ENCODE measurements at regions not wholly inside any gene's neighbourhood (a gene's known extent, or its start where the extent isn't known, plus 50 kb on each side); places are given as distances from the start of the nearest gene placed in this dataset.
"Not testable (repeated sequence)": the region's sequence is repeated elsewhere in the genome, so short reads cannot be mapped to it uniquely, and the experiment has no call there.

GRCh38 chr4:78660559-78660958, 109.0 kb downstream of the ANXA3 start:
- Histone ChIP-seq H3K27ac (ENCODE audit: low read length) (no peak overlapping the region), H3K36me3 (ENCODE audit: insufficient read depth, low read depth, low read length) (no peaks in the 10 kb centered on the region), H3K27me3 (ENCODE audit: insufficient read depth, low read length) (no peaks in the 10 kb centered on the region), H3K9me3 (ENCODE audit: insufficient read depth, low read depth, low read length) (no peaks in the 10 kb centered on the region), H3K9ac (ENCODE audit: low read depth, low read length) (no peak overlapping the region), H3K4me1 (ENCODE audit: insufficient read depth, low read length) (peaks cover 14% of the 10 kb centered on the region), H3K4me3 (ENCODE audit: low read length) (no peak overlapping the region)

GRCh38 chr4:78661086-78661690, 109.6 kb downstream of the ANXA3 start:
- no peak overlapping the region for H3K9ac ChIP-seq (ENCODE audit: low read depth, low read length)
- no peak overlapping the region for H3K27ac ChIP-seq (ENCODE audit: low read length)
- peaks cover 14% of the 10 kb centered on the region for H3K4me1 ChIP-seq (ENCODE audit: insufficient read depth, low read length)
- H3K36me3 ChIP-seq (ENCODE audit: insufficient read depth, low read depth, low read length) = no peaks in the 10 kb centered on the region
- H3K4me3 ChIP-seq (ENCODE audit: low read length) = no peak overlapping the region
- no peaks in the 10 kb centered on the region for H3K9me3 ChIP-seq (ENCODE audit: insufficient read depth, low read depth, low read length)
- no peaks in the 10 kb centered on the region for H3K27me3 ChIP-seq (ENCODE audit: insufficient read depth, low read length)

- H3K36me3 ChIP-seq (ENCODE audit: insufficient read depth, low read depth, low read length) = no peaks in the 10 kb centered on the region
- no peak overlapping the region for H3K27ac ChIP-seq (ENCODE audit: low read length)
- no peaks in the 10 kb centered on the region for H3K9me3 ChIP-seq (ENCODE audit: insufficient read depth, low read depth, low read length)
- H3K4me3 ChIP-seq (ENCODE audit: low read length) = no peak overlapping the region
- peaks cover 14% of the 10 kb centered on the region for H3K4me1 ChIP-seq (ENCODE audit: insufficient read depth, low read length)
- H3K27me3 ChIP-seq (ENCODE audit: insufficient read depth, low read length) = no peaks in the 10 kb centered on the region
- H3K9ac ChIP-seq (ENCODE audit: low read depth, low read length) = no peak overlapping the region
These were observed 110.5 kb downstream of the ANXA3 start for GRCh38 chr4:78661921-78662521.

GRCh38 chr4:78662658-78663057, 111.1 kb downstream of the ANXA3 start:
- Histone ChIP-seq H3K36me3 (ENCODE audit: insufficient read depth, low read depth, low read length) (no peaks in the 10 kb centered on the region), H3K27me3 (ENCODE audit: insufficient read depth, low read length) (no peaks in the 10 kb centered on the region), H3K9ac (ENCODE audit: low read depth, low read length) (no peak overlapping the region), H3K9me3 (ENCODE audit: insufficient read depth, low read depth, low read length) (no peaks in the 10 kb centered on the region), H3K4me3 (ENCODE audit: low read length) (no peak overlapping the region), H3K4me1 (ENCODE audit: insufficient read depth, low read length) (peaks cover 14% of the 10 kb centered on the region), H3K27ac (ENCODE audit: low read length) (no peak overlapping the region)

- H3K27ac ChIP-seq (ENCODE audit: low read length); H3K9ac ChIP-seq (ENCODE audit: low read depth, low read length); H3K4me3 ChIP-seq (ENCODE audit: low read length); H3K9me3 ChIP-seq (ENCODE audit: insufficient read depth, low read depth, low read length); H3K27me3 ChIP-seq (ENCODE audit: insufficient read depth, low read length); H3K36me3 ChIP-seq (ENCODE audit: insufficient read depth, low read depth, low read length): not testable (repeated sequence)
- peaks cover 15% of the 10 kb centered on the region for H3K4me1 ChIP-seq (ENCODE audit: insufficient read depth, low read length)
These were observed 111.9 kb upstream of the BMP2K start for GRCh38 chr4:78664296-78664695.

DNA sequence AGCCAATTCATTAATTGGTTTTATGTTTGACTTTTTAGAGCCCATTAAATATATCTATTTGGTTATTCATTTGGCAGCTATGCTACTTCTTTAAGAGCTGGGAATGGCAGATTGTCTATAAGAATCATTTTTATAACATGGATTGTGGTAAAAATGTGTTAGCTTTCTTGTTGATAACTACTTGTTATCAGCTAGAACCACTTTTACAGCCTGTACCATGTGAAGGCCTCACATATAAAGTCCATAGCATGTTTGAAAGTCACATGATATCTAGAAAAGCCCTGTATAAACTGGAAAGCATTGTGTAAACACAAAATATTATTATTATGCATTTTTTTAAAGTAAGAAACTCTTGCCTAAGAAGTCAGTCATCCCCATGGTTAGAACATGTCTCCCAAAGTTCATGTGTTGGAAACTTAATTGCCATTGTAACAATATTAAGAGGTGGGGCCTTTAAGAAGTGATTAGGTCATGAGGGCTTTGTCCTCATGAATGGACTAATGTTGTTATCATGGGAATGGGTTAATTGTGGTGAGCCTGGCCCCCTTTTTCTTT, 110.9 kb upstream of the BMP2K start:
- H3K4me1 ChIP-seq (ENCODE audit: insufficient read depth, low read length) = peaks cover 18% of the 10 kb centered on the region
- no peak overlapping the region for H3K27ac ChIP-seq (ENCODE audit: low read length)
- no peak overlapping the region for H3K9ac ChIP-seq (ENCODE audit: low read depth, low read length)
- no peaks in the 10 kb centered on the region for H3K36me3 ChIP-seq (ENCODE audit: insufficient read depth, low read depth, low read length)
- H3K27me3 ChIP-seq (ENCODE audit: insufficient read depth, low read length) = no peaks in the 10 kb centered on the region
- no peaks in the 10 kb centered on the region for H3K9me3 ChIP-seq (ENCODE audit: insufficient read depth, low read depth, low read length)
- H3K4me3 ChIP-seq (ENCODE audit: low read length) = no peak overlapping the region

- Histone ChIP-seq H3K9ac (ENCODE audit: low read depth, low read length) (no peak overlapping the region), H3K9me3 (ENCODE audit: insufficient read depth, low read depth, low read length) (no peaks in the 10 kb centered on the region), H3K4me3 (ENCODE audit: low read length) (no peak overlapping the region), H3K4me1 (ENCODE audit: insufficient read depth, low read length) (peaks cover 14% of the 10 kb centered on the region), H3K27ac (ENCODE audit: low read length) (no peak overlapping the region), H3K27me3 (ENCODE audit: insufficient read depth, low read length) (no peaks in the 10 kb centered on the region), H3K36me3 (ENCODE audit: insufficient read depth, low read depth, low read length) (no peaks in the 10 kb centered on the region)
These were observed 109.3 kb upstream of the BMP2K start for GRCh38 chr4:78666830-78667258.

DNA sequence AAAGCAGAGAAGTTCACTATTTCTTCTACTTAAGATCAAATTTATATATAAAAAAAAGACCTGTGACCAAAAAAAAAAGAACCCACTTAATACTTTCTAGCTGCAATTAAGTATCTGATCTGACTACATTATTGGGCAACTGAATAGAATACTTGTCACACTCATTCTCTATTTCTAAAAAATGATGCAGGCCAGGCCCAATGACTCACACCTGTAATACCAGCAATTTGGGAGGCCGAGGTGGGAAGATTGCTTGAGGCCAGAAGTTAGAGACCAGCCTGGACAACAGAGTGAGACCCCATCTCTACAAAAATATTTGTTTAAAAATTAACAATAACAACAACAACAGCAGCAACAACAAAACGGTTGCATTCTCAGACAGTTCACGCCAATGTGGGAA, 108.8 kb upstream of the BMP2K start:
- Histone ChIP-seq H3K9me3 (ENCODE audit: insufficient read depth, low read depth, low read length) (no peaks in the 10 kb centered on the region), H3K4me1 (ENCODE audit: insufficient read depth, low read length) (peaks cover 10% of the 10 kb centered on the region; the same call in 1 of the 2 replicates), H3K36me3 (ENCODE audit: insufficient read depth, low read depth, low read length) (no peaks in the 10 kb centered on the region), H3K9ac (ENCODE audit: low read depth, low read length) (no peak overlapping the region), H3K27ac (ENCODE audit: low read length) (no peak overlapping the region), H3K4me3 (ENCODE audit: low read length) (no peak overlapping the region), H3K27me3 (ENCODE audit: insufficient read depth, low read length) (no peaks in the 10 kb centered on the region)

DNA sequence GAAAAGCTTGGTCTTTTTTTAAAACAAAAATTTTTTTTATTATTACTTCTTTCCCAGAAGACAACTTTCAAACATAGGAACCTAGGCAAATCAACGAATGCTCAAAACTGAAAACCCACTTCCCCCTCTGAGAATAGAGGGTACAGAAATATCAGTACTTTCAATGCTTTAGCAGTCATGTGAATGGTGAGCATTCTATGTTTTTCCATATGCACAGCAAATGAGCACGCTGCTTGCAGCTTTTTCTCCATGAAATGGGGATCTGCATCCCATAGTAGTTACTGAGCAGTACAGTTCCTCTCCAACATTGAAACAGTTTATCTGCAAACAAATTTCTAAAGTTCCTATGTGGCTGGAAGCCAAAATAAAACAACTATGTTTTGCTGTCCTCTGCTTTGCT, 108.4 kb upstream of the BMP2K start:
- Histone ChIP-seq H3K9ac (ENCODE audit: low read depth, low read length) (no peak overlapping the region), H3K4me1 (ENCODE audit: insufficient read depth, low read length) (0 out of 2 replicates have a peak, but pooled peaks cover 7% of the 10 kb centered on the region), H3K27ac (ENCODE audit: low read length) (no peak overlapping the region)

GRCh38 chr4:78669453-78669852, 106.7 kb upstream of the BMP2K start:
- H3K9me3 ChIP-seq (ENCODE audit: insufficient read depth, low read depth, low read length) = no peaks in the 10 kb centered on the region
- H3K27ac ChIP-seq (ENCODE audit: low read length) = no peak overlapping the region
- H3K4me1 ChIP-seq (ENCODE audit: insufficient read depth, low read length) = 0 out of 2 replicates have a peak, but pooled peaks cover 4% of the 10 kb centered on the region
- no peaks in the 10 kb centered on the region for H3K36me3 ChIP-seq (ENCODE audit: insufficient read depth, low read depth, low read length)
- no peak overlapping the region for H3K4me3 ChIP-seq (ENCODE audit: low read length)
- no peak overlapping the region for H3K9ac ChIP-seq (ENCODE audit: low read depth, low read length)
- no peaks in the 10 kb centered on the region for H3K27me3 ChIP-seq (ENCODE audit: insufficient read depth, low read length)

More for the DNA sequence above, 108.4 kb upstream of the BMP2K start:
- no peaks in the 10 kb centered on the region for H3K9me3 ChIP-seq (ENCODE audit: insufficient read depth, low read depth, low read length)
- H3K27me3 ChIP-seq (ENCODE audit: insufficient read depth, low read length) = no peaks in the 10 kb centered on the region
- no peaks in the 10 kb centered on the region for H3K36me3 ChIP-seq (ENCODE audit: insufficient read depth, low read depth, low read length)
- no peak overlapping the region for H3K4me3 ChIP-seq (ENCODE audit: low read length)

DNA sequence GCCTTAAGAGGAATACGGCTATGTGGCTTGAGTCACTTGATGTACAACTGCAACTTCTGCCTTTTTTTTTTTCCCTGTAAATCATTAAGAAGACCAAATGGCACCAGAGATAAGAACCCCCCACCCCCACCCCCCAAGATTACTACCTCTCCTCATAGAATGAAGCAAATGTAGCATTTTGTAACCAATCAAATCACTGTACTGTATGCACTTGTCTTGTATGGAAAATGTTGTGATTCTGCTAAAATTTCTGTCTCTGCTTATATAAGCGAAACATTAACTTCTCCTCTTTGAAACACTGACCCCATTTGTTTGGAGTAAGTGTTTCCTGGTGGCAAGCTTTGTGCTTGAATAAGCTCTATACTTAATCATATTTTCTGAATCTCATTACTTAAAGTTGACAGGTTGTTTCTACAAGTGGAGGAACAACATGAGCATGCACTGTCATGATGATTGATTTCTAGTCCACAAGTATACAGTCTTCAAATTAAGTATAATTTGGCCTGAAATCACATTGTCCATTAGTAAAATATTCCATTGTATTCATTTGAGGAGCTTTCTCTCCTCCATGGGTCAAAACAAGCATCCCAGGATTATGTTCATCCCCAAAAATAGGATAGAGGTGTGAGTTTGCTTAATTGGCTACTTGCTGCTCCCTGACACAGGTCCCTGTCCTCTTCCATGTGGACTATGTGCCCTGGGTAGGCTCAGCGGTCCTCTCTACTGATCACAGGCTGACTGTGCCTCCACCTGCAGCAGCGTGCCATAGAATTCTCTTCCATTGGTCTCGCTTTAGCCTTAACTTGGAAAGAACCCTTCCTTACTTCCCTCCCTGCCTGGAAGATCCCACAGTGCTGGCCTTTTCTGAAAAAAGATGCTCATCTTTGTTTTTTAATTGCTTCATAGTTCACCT, 104.0 kb upstream of the BMP2K start:
- H3K9me3 ChIP-seq (ENCODE audit: insufficient read depth, low read depth, low read length) = no peaks in the 10 kb centered on the region
- H3K4me1 ChIP-seq (ENCODE audit: insufficient read depth, low read length) = 0 out of 2 replicates have a peak, but pooled peaks cover 4% of the 10 kb centered on the region

More for the DNA sequence above, 104.0 kb upstream of the BMP2K start:
- no peaks in the 10 kb centered on the region for H3K27me3 ChIP-seq (ENCODE audit: insufficient read depth, low read length)
- no peak overlapping the region for H3K9ac ChIP-seq (ENCODE audit: low read depth, low read length)
- no peak overlapping the region for H3K4me3 ChIP-seq (ENCODE audit: low read length)
- H3K36me3 ChIP-seq (ENCODE audit: insufficient read depth, low read depth, low read length) = no peaks in the 10 kb centered on the region
- H3K27ac ChIP-seq (ENCODE audit: low read length) = no peak overlapping the region
